ENCODE measurements at regions not wholly inside any gene's neighbourhood (a gene's known extent, or its start where the extent isn't known, plus 50 kb on each side); places are given as distances from the start of the nearest gene placed in this dataset.

DNA sequence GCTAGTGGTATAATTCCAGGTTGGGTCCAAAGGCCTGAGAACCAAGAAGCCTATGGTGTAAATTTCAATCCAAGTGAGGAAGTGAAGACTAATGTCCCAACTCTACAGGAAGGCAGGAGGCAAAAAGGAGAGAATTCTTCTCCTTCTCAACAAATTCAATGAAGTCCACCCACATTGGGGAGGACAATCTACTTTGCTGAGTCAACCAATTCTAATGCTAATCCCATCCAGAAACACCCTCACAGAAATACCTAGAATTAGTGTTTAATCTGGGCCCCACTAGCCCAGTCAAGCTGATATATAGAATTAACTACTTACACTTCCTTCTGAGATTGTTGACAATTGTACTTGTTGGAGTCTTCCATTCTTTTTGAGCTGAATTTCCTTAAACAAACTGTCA, 413.2 kb upstream of the PHF14 start:
- TF ChIP-seq, protein P1, sequence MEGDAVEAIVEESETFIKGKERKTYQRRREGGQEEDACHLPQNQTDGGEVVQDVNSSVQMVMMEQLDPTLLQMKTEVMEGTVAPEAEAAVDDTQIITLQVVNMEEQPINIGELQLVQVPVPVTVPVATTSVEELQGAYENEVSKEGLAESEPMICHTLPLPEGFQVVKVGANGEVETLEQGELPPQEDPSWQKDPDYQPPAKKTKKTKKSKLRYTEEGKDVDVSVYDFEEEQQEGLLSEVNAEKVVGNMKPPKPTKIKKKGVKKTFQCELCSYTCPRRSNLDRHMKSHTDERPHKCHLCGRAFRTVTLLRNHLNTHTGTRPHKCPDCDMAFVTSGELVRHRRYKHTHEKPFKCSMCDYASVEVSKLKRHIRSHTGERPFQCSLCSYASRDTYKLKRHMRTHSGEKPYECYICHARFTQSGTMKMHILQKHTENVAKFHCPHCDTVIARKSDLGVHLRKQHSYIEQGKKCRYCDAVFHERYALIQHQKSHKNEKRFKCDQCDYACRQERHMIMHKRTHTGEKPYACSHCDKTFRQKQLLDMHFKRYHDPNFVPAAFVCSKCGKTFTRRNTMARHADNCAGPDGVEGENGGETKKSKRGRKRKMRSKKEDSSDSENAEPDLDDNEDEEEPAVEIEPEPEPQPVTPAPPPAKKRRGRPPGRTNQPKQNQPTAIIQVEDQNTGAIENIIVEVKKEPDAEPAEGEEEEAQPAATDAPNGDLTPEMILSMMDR (IDR thresholded peaks at IDR 0.05; ENCODE audit: insufficient read depth, low read length, severe bottlenecking), result no peak
- no peaks in the 10 kb centered on the region for H3K27me3 ChIP-seq (ENCODE audit: control insufficient read depth, insufficient read depth, low read length)
- no peak for FAIRE-seq
- no peak overlapping the region for H3K4me3 ChIP-seq (ENCODE audit: low read depth, low read length)
- no peak for DNase-seq (ENCODE audit: low read depth)
- H3K36me3 ChIP-seq (ENCODE audit: control insufficient read depth, insufficient read depth, low read length), result no peaks in the 10 kb centered on the region

DNA sequence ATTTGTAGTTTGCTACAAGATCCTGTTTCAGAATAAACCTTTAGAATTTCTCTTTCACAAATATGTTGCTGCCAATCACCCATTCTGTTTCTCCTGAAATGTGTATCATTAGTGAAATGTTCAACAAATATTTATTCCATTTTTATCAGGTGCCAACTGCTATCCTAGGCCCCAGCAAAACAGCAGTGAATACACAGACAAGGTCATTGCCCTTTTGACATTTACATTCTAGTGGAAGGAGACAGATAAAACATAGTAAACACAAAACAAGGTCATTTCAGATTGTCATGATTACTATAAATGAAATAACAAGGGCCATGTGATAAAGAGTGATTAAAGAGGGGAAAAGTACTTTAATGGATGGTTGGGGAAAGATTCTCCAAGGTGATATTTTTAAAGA, 404.8 kb upstream of the PHF14 start:
- Histone ChIP-seq H3K4me3 (ENCODE audit: low read depth, low read length) (no peak overlapping the region), H3K36me3 (ENCODE audit: control insufficient read depth, insufficient read depth, low read length) (no peaks in the 10 kb centered on the region), H3K27me3 (ENCODE audit: control insufficient read depth, insufficient read depth, low read length) (no peaks in the 10 kb centered on the region)
- no peak for FAIRE-seq
- DNase-seq (ENCODE audit: low read depth), result no peak
- TF ChIP-seq, protein P1 (IDR thresholded peaks at IDR 0.05; ENCODE audit: insufficient read depth, low read length, severe bottlenecking), result no peak

DNA sequence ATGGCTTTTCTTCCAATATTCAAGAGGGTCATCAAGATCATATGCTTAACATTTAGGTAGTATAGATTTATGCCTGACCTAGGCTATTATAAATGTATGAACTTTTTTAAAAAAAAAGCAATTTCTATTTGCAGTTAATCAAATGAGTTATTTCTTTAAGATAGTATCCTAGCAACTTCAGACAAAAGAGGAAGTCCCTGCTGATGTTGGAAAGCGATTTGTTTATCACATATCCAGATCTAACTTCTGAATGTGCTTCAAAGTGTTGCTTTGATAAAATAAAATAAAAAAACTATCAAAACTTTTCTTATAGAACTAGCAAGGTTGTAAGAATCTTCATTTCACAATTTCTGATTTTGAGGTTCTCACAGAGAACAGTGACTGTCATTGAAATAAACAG, 401.9 kb upstream of the PHF14 start:
- Histone ChIP-seq H3K4me3 (ENCODE audit: low read depth, low read length) (no peak overlapping the region), H3K27me3 (ENCODE audit: control insufficient read depth, insufficient read depth, low read length) (no peaks in the 10 kb centered on the region), H3K36me3 (ENCODE audit: control insufficient read depth, insufficient read depth, low read length) (no peaks in the 10 kb centered on the region)
- DNase-seq (ENCODE audit: low read depth), result no peak
- TF ChIP-seq, protein P1 (IDR thresholded peaks at IDR 0.05; ENCODE audit: insufficient read depth, low read length, severe bottlenecking), result no peak
- FAIRE-seq, result no peak

DNA sequence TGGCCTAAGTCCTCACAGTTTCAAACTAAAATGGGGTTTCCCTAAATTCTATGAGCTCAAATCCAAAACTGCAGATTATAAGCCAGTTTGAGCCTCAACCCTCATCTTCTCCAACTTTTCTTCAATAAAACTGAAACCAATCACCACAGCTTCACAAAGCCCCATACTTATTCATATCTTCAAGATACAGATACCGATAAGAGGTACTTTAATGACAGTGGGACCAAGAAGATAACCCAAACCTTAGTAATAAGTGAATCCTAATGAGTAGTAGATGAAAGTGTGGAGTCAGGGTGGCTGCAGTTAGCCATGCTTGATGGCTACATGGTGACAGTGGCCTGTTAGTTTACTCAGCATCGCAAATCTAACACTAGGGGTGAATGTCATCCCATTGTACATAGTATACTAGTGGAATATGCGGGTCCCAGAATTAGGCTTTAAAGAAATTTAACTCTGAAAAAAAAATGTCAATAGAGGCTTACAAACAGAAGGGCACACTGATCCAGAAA, 395.8 kb upstream of the PHF14 start:
- DNase-seq (ENCODE audit: low read depth) (no peak), FAIRE-seq (no peak)
- H3K27me3 ChIP-seq (ENCODE audit: control insufficient read depth, insufficient read depth, low read length), result no peaks in the 10 kb centered on the region
- H3K4me3 ChIP-seq (ENCODE audit: low read depth, low read length), result no peak overlapping the region
- no peaks in the 10 kb centered on the region for H3K36me3 ChIP-seq (ENCODE audit: control insufficient read depth, insufficient read depth, low read length)
- TF ChIP-seq, protein P1 (IDR thresholded peaks at IDR 0.05; ENCODE audit: insufficient read depth, low read length, severe bottlenecking), result no peak

DNA sequence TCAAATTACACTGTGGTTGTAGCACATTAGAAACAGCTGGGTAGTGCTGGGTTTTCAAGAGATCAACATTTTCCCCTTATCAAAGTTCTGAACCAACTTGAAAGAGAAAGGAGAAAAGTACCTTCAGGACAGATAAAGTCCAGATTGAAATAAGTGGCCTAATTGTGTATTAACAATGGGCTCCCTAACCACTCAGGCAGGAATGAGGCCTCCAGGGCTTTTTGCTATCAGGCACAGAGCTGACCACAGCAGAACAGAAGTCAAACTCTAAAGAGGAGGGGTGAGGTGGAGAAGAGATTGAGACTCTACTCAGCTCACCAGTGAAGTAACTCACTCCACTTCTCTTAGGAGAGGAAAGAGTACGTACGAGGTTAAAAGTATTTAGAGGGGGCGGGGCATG, 394.1 kb upstream of the PHF14 start:
- no peaks in the 10 kb centered on the region for H3K27me3 ChIP-seq (ENCODE audit: control insufficient read depth, insufficient read depth, low read length)
- no peaks in the 10 kb centered on the region for H3K36me3 ChIP-seq (ENCODE audit: control insufficient read depth, insufficient read depth, low read length)
- DNase-seq (ENCODE audit: low read depth), result no peak
- no peak for FAIRE-seq
- H3K4me3 ChIP-seq (ENCODE audit: low read depth, low read length), result no peak overlapping the region
- TF ChIP-seq, protein P1 (IDR thresholded peaks at IDR 0.05; ENCODE audit: insufficient read depth, low read length, severe bottlenecking), result no peak

DNA sequence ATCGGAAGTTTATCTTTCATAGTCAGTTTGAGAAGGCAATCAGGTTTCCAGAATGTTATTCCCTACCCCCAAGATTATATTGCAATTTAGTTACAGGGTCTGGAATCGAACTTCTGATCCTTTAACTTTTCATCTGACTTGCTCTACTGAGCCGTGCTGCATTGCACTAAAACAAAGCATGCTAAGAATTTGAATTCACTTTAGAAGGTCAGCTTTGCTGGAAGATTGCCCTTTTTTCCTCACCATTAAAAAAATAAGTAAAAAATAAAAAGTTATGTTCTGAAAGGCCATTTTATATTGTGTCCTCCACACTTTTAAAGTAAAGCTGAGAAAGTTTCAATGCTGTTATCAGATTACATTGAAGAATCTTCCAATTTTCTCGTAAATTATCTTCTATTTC, 388.8 kb upstream of the PHF14 start:
- TF ChIP-seq, protein P1 (IDR thresholded peaks at IDR 0.05; ENCODE audit: insufficient read depth, low read length, severe bottlenecking), result no peak
- Histone ChIP-seq H3K4me3 (ENCODE audit: low read depth, low read length) (no peak overlapping the region), H3K36me3 (ENCODE audit: control insufficient read depth, insufficient read depth, low read length) (no peaks in the 10 kb centered on the region), H3K27me3 (ENCODE audit: control insufficient read depth, insufficient read depth, low read length) (no peaks in the 10 kb centered on the region)
- DNase-seq (ENCODE audit: low read depth) (no peak), FAIRE-seq (no peak)
